NCI-H748 (cell line): ENCODE measurements at regions not wholly inside any gene's neighbourhood (a gene's known extent, or its start where the extent isn't known, plus 50 kb on each side); places are given as distances from the start of the nearest gene placed in this dataset.
"Not testable (repeated sequence)": the region's sequence is repeated elsewhere in the genome, so short reads cannot be mapped to it uniquely, and the experiment has no call there.

Source experiments
- DNase-seq: peaks from one replicate; lab custom pipeline; 2025; ENCODE audit not compliant: unreplicated experiment; lab: John Stamatoyannopoulos, UW

DNA sequence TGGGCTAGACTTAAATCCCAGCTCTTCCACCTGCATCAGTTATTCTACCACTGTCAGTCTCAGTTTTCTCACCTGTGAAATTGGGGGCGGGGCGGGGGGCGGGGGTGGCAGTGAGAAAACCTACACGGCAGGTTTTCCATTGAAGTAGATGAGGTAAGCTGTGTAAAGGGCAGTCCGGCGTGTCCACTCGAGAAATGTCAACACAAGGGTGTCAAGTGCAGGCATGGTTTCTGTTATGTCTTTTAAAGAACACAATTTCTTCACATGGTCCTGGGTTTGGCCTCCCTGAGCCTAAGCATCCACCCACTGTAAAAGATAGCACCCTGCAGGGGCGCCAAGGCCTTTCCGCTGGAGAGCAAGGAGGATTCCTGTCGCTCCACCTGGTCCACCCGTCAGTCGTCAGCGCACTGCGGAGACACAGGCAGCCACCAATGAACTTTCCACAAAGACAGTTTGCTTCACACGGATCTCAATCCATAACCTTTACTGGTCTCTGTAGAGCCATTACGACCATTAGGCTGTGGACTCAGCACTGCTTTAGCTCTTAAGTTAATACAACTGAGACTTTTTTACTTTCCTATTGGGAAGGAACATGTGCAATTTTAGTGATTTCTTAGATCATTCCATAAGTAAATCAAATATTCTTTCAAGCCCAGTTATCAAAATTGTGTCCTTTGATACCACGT, 99.5 kb upstream of the FOXB1 start:
- peak; percentile 24 for DNase-seq

DNA sequence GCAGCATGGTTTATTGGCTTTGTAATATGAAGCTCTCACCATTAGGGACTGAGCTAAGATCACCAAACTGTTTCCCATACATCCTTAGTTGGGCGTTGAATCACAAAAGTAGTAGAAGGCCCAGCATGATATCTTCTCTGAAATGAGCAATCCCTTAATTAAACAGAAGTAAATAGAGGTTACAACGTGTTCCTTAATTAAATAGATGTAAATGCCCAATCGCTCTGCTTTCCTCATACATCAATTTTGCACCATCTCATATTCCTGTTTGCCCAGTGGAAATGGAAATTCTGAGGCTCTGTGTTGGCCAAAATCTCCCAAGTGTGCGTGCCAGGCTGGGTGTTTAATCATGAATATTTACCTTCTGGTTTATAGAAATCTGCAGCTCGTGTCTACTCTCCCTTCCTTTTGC, 107.4 kb upstream of the FOXB1 start:
- DNase-seq: no peak

DNA sequence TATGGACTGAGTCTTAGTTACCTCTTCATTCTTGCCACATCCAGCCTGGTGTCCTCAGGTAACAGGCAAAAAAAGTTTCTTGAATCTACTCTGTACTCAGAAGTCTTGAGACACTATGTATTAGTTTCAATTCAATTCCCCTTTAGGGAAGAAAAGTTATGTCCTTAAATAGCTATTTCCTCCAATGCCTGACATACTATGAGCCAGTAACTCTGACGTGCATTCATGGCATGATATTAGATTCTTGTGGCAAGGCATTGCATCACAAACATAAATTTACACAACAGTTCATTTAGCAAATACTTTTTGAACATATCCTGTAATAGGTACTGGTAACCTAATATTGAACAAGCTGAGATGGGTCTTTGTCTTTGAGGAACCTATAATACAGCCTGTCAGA, 109.3 kb upstream of the FOXB1 start:
- DNase-seq: no peak

DNA sequence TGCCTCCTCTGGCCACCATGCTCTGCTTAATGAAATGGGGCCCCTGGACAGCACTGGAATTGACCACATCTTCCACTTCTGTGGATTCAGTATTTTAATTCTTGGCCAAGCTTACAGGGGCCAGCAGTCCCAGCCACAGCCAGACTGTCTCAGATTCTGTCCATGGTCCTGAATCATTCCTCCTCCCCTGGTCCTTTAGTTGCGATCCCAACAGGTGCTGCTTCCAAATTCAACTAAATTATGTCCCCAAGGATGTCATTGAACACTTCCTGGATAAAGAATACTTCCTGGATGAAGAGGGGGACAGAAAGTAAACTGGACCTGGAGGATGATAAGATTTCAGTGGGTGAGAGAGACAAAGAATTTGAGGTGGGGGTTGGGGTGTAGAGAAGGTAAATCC, 111.1 kb upstream of the FOXB1 start:
- DNase-seq: no peak

DNA sequence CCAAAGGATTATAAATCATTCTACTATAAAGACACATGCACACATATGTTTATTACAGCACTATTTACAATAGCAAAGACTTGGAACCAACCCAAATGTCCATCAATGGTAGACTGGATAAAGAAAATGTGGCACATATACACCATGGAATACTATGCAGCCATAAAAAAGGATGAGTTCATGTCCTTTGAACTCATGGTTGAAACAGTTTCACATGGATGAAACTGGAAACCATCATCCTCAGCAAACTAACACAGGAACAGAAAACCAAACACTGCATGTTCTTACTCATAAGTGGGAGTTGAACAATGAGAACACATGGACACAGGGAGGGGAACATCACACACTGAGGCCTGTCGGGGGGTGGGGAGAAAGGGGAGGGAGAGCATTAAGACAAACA, 116.2 kb upstream of the FOXB1 start:
- DNase-seq: not testable (repeated sequence)

DNA sequence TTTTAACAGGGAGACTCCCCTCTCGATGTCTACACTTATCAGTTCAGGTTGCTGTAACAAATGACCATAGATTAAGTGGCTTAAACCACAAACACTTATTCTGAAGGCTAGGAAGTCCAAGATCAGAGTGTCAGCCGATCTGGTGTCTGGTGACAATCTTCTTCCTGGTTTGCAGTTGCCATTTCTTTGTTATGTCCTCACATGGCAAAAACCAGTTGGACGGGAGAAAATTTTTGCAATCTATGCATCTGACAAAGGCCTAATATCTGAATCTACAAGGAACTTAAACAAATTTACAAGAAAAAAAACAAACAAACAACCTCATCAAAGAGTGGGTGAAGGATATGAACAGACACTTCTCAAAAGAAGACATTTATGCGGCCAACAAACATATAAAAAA, 116.9 kb upstream of the FOXB1 start:
- no peak for DNase-seq

DNA sequence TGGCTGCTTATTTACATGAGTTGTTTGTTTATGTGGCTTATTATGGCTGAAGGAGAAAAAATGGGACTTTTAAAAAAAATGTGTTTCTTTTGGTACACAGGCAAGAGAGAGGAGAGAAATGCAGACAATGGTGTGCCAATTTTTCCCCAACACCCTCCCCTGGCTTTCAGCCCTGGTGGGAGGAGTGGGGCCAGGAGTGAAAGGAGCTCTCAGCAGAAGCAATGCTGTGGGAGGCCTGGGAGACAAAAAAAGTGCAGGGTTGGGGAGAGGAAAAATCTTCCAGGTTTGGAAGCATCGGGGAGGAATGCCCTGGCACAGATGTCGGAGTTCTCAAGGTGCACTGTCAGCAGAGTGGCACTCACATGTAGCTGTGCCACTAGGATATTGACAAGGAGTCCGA, 117.7 kb upstream of the FOXB1 start:
- peak; percentile 22 for DNase-seq

DNA sequence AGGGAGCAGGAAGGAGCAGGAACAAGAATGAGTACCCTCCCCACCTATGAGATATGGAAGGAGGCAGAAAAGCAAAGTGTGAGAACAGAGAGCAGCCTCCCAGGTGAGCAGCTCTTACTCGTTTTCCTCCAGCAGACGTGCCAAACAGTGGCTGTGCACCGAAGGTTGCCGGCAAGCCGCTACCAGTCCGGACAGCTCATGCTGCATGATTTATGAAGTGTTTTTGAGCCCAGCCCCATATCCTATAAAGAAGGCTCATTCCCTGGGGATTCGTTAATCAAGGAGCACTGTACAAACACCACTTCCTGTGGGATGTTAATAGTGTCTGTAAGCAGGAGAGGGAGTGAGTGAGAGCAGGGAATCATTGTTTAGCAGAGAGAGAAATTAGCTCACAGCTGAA, 118.3 kb upstream of the FOXB1 start:
- peak; percentile 92 for DNase-seq

DNA sequence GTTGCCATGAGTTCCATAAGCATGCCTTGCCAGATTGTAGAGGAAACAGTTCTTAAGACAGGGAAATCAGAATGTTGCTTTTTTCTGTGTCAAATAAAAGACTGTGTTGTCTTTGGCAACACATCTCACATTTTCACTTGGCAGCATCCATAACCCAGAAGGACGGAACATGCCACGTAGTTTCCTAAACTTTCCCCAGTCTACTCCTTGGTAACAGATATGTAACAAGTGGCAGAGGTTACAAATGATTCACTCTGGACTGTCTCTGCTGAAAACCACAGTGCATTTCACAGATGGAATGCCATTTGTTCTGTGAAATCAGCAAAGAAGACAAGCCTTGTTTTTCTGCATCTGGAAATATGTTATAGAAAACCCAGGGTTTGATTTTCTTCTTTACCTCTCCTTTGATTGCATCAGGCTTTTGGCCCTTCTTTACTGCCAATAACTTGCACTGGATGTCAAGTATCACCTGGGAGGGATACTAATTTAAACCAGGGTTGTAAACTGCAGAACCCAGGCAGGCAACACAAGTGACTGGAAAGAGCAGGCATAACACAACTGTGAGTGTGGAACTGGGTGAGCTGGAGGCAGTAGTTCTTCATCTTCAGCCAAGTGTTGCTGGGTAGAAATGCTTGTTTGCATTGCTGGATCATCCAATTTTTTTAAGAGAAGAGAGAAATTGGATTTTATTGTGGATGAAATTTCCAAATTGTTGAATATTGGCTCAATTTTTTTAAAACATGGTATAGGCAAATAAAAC, 124.4 kb upstream of the FOXB1 start:
- DNase-seq: no peak

DNA sequence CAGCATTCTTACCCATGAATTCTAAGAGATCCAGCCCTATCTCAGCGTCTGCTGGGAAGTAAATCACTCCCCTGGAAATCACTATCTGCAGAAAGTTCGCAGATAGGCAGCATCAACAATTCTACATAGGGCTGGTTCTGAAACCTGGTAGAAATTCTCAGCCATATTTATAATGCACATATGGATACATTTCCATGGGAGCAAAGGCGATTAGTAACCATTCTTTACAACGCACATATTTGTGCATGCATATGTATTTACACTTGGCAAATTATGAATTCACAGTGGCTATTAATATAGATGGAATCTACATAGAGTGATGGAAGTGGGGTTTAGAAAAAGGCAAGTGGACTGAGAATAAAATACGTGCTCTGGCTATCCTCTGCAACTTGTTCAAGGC, 128.0 kb upstream of the FOXB1 start:
- no peak for DNase-seq

DNA sequence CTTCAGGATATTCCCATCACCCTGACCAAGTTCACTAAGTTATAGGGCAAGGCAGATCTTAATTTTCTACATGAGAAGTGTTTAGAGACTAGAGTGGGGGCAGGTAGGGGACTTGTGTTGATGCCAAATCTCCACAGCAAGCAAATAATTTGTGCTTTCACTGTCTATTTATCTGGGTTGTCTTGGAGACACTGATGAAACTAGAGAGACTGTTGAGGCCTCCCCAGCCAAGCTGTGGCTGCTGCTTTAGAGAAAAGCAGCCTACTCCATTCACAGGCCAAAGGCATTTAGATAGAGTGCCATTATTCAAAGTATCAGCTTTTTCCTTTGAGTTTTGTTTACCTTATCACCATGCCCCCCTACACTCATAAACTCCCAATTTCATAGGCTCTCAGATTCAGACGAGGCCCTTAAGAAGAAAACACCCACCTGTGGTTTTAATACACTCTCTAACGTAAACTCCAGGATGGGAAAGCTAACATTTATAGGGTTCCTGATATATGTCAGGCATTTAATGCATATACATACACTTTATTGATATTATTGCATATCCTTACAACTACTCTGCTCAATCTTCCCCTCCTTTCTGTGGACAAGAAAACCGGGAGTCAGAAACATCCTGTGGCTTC, 130.4 kb upstream of the FOXB1 start:
- peak; percentile 8 for DNase-seq

DNA sequence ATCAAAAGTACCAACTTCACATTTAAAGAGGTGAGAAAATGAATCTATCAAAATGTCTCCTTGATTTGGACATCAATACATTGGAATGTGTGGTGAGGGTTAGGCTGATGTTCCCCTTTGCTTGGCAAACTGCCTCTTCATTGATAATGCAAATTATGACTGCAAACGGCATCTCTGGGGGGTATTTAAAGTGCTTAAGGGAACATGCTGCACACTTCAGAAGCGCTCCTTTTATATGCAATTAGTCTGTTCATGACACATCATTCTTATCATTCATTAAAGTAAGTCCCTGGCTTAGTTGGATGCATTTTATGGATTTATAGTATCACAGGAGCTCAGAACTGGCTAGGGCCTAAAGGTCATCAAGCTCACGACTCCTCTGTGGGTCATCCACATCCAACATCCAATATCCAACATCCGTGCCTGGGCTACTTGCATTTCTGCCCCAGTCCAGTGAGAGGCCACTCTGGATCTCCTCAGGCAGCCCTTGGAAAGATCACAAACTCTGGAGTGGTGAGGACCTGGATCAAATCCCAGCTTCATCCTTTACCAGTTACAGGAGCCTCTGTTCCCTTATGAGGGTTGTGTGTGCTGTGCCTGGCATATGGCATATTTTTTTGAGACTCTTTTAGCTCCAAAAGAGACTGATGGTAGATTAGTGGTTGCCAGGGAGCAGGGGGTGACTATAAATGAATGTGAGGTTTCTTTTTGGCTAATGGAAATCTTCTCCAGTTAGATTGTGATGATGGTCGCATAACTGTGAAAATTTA, 136.8 kb upstream of the FOXB1 start:
- DNase-seq: no peak

DNA sequence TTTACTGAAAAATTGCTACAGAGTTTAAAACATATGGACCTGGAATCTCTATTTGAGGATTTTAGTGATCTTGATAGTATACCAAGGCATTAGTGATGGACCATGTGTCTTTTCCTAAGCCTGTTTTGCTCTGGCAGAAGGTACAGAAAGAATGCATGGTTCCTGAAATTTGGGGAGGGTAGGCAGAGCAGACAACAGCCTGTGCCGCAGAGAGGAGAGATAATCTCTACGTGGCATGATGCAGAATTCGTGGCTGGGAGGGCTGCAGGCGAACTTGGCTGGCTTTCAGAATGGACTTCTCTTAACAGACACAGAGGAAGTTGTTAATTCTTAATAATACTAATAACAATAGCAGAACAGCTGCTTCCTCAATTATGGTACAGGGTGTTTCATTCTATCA, 137.5 kb upstream of the FOXB1 start:
- no peak for DNase-seq

DNA sequence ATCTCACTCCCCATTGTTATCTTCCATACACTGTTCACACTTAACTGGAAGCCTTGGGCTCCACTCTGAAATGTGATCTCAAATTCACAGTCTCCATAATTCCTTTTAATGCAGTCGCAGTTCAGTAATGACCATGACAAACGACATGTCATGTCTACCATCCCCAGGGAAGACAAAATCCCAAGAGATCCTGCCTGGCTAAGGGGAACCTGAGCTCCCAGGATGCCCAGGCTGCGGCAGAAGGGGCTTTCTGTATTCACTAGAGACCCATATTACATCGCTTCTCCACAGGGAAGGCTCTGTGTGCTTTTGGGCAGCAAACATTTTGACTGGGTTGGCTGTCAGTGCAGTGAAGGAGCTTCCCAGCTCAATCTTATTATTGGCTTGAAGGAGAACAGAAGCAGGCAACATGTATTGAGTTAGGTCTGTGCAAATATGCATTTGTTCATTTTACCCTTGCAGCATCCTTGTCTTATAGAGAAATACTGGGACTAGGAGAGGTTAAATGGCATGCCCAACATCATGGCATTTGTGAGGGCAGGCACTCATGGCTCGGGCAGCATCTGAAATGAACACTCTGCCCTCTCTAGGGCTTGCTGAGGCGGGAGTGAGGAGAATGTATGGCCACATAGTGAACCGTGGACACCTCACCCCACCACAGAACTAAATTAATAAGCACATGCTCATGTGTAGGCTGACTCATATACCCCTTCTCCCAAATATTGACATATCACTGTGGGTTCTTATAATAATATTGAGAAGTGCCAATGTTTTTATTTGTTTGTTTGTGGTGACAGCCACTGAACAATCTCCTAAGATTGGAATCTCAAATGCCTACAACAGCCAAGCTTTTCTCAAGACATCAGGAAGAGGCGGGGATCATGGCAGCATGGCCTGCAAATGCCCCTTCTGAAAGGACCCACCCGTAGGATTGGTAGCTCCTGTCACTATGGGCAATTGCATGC, 141.6 kb upstream of the FOXB1 start:
- DNase-seq: no peak

DNA sequence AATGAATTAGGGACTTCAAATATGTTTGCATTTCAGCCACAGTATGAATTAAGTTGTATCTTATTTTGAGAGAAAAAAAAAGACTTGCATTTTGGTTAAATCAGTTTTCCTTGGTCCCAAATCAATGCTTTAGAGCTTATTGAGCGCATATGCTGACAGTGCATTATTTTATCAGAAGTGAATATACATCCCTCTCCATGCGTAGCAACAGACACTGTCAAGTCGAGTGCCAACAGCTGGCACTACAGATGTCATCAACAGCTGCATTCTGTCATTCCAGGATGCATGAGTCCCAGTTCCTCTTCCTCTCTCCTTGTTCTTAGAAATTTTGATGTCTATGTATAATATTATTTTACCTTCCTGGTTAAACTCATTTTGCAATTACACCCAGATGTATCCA, 156.1 kb upstream of the FOXB1 start:
- DNase-seq: no peak

DNA sequence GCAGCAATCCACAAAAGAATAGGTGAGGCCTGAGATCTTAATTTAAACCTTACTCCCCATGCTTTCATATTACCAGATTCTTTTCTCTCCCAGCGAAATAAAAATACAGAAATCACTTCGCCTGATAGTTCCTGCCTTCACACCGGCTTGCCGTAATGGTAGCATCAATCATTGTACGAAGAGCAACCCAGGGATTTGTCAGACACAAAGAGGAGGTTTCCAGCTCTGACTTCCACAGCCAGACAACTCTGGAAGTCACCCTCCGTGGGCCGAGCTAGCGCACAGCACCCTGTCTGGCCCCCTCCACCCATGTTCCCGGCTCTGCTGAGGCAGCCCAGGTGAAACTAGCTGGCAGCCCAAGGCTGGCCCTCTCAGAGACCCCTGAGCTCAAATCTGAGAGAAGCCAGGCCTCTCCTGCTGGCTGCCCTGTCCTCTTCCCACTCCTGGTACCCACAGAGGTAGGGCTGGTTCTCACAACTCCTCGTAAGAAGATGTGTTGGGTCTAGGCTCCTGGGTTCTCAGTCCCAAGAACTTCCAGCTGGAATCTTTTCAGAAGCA, 156.9 kb upstream of the BNIP2 start:
- DNase-seq: no peak

DNA sequence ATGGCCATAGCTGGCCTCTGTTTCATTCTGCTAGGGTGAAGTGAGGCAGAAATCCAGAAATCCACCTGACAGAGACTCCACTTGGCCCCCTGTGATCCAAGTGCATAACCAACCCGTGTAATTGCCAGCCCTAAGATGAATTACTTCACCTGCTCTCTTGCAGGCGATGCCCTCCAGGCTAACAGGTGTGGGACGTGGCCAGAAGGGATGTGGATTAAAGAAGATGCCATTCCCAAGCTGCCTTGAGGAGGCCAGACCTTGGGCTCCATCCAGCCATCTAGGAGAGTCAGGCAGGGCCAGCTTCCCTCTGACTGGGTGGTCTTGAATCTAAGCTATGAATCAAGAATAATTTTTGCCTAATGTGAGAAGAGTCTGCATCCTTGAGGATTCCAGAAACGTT, 154.5 kb upstream of the BNIP2 start:
- DNase-seq: no peak

DNA sequence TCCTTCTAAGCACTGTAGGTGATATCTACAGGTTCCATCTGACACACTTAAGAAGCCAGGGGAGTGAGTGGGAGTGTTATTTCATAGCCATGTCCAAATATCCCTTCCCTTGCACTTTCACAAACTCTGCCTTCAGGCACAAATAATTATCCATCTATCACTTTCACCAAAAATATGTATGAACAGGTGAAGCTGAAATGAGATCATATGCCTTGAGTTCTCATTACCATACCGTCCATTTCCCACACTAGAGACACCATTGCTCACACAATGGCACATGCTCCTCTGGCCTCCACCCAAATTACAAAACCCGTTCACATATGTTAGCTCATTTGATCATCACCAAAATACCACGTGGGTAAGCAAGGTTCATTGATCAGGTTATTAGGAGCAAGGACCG, 151.9 kb upstream of the BNIP2 start:
- DNase-seq: no peak

DNA sequence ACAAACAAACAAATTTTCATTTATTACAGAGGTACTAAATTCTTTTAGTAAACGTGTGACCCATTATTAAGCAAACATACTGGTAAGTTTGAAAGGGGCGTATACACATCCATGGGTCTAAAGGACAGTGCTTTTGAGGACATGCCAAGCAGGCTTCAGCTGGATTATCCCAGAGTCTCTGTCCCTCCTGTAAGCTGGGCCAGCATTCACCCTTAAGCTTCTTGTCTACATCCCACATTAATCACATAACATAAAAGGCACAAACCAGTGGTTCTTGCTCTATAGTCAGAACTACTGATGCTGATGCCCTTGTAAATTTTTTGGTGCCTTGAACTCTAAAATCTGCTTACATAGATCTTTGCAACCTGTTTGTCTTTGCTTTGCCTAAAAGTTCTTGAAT, 150.8 kb upstream of the BNIP2 start:
- no peak for DNase-seq

DNA sequence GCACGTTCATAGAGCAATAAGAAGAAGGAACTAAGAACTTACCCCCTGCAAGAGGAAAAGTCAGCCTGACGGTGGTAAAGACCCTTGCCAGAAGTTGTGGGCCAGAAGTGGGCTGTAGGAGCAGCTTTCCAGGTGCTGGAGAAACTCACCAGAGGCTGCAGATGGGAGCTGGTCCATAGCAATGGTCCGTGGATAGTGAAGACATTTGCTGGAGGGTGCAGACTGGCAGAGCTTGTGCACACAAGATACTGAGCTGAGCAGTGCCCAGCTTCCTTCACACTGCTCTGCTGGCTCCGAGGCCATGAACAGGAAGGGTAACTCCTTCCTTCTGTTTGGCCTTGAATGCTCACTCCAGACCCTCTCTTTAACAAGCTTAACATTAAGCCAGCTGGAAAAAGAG, 149.8 kb upstream of the BNIP2 start:
- DNase-seq: no peak
